Mesenchymal stem cell (in vitro differentiated cells and primary cell): ENCODE measurements at regions not wholly inside any gene's neighbourhood (a gene's known extent, or its start where the extent isn't known, plus 50 kb on each side); places are given as distances from the start of the nearest gene placed in this dataset.

ENCODE experiments used
- DNase-seq: peaks from one replicate; pipeline ENCODE4 v3.0.0-alpha.2; 2013
- H2AFZ ChIP-seq: one replicate; pipeline ENCODE4 v1.6.1; 2013; ENCODE audit warnings: low read depth, mild to moderate bottlenecking, control low read depth, inconsistent platforms, low read length, moderate library complexity
- H2AK5ac ChIP-seq: 2 replicates; pipeline ENCODE4 v1.6.1; 2013; ENCODE audit warnings: low read length, moderate library complexity, mild to moderate bottlenecking, inconsistent platforms; ENCODE audit not compliant: severe bottlenecking
- H2BK120ac ChIP-seq: one replicate; pipeline ENCODE4 v1.6.1; 2013; ENCODE audit warnings: low read depth, mild to moderate bottlenecking, inconsistent platforms, low read length, moderate library complexity
- H2BK12ac ChIP-seq, 2 experiments: one replicate each; pipeline ENCODE4 v1.6.1; 2013; ENCODE audit warnings: inconsistent platforms in 2 of 2, low read length in 2 of 2, mild to moderate bottlenecking in 2 of 2, moderate library complexity in 2 of 2, control low read depth in 1 of 2
- H2BK15ac ChIP-seq: one replicate; pipeline ENCODE4 v1.6.1; 2013; ENCODE audit warnings: mild to moderate bottlenecking, low read depth, inconsistent platforms; ENCODE audit not compliant: poor library complexity, severe bottlenecking
- H2BK5ac ChIP-seq: 2 replicates; pipeline ENCODE4 v1.6.1; 2013; ENCODE audit warnings: low read depth, mild to moderate bottlenecking, low read length, control low read depth, inconsistent platforms; ENCODE audit not compliant: poor library complexity, severe bottlenecking
- H3K14ac ChIP-seq, 2 experiments: one replicate each; pipeline ENCODE4 v1.6.1; 2013; ENCODE audit warnings: inconsistent platforms in 2 of 2, low read length in 2 of 2, control low read depth in 1 of 2, mild to moderate bottlenecking in 1 of 2, moderate library complexity in 1 of 2
- H3K18ac ChIP-seq, 2 experiments: one replicate each; pipeline ENCODE4 v1.6.1; 2013; ENCODE audit warnings: inconsistent platforms in 2 of 2, low read length in 2 of 2, control low read depth in 1 of 2, low read depth in 1 of 2, mild to moderate bottlenecking in 1 of 2
- H3K23ac ChIP-seq, 2 experiments: one replicate each; pipeline ENCODE4 v1.6.1; 2013; ENCODE audit warnings: inconsistent platforms in 2 of 2, low read length in 2 of 2, mild to moderate bottlenecking in 2 of 2, moderate library complexity in 2 of 2, control low read depth in 1 of 2
- H3K27ac ChIP-seq: 2 replicates; pipeline ENCODE4 v1.5.1; 2013; ENCODE audit warnings: mild to moderate bottlenecking, moderate library complexity, low read length, control low read depth, inconsistent platforms; ENCODE audit not compliant: poor library complexity, severe bottlenecking
- H3K27me3 ChIP-seq, 2 experiments: 2 replicates each; pipeline versions ENCODE4 v1.6.1 to v1.7.0; 2013; ENCODE audit warnings: low read length in 2 of 2, mild to moderate bottlenecking in 2 of 2, moderate library complexity in 2 of 2, control low read depth in 1 of 2, inconsistent platforms in 1 of 2; ENCODE audit not compliant: control insufficient read depth in 1 of 2, insufficient read depth in 1 of 2
- H3K36me3 ChIP-seq, 2 experiments: 2 replicates each; pipeline versions ENCODE4 v1.6.1 to v1.7.0; 2013; ENCODE audit warnings: low read length in 2 of 2, control low read depth in 1 of 2, inconsistent platforms in 1 of 2, low read depth in 1 of 2, mild to moderate bottlenecking in 1 of 2; ENCODE audit not compliant: insufficient read depth in 2 of 2, control insufficient read depth in 1 of 2
- H3K4ac ChIP-seq, 2 experiments: one replicate each; pipeline ENCODE4 v1.6.1; 2013; ENCODE audit warnings: inconsistent platforms in 2 of 2, low read length in 2 of 2, mild to moderate bottlenecking in 2 of 2, moderate library complexity in 2 of 2, control low read depth in 1 of 2, low read depth in 1 of 2
- H3K4me1 ChIP-seq: 2 replicates; pipeline ENCODE4 v1.6.1; 2013; ENCODE audit warnings: low read depth, low read length, control low read depth; ENCODE audit not compliant: control insufficient read depth, insufficient read depth
- H3K4me2 ChIP-seq: 2 replicates; pipeline ENCODE4 v1.6.1; 2013; ENCODE audit warnings: low read length, mild to moderate bottlenecking, inconsistent platforms; ENCODE audit not compliant: poor library complexity, severe bottlenecking
- H3K4me3 ChIP-seq, 2 experiments: 2 replicates each; pipeline versions ENCODE4 v1.5.1 to v1.7.0; 2013; ENCODE audit warnings: low read length in 2 of 2, mild to moderate bottlenecking in 2 of 2, control low read depth in 1 of 2, low read depth in 1 of 2; ENCODE audit not compliant: insufficient read depth in 1 of 2
- H3K79me1 ChIP-seq: replicated peaks from 2 replicates; pipeline ENCODE4 v1.6.1; 2013; ENCODE audit warnings: mild to moderate bottlenecking, control low read depth, low read length, inconsistent platforms; ENCODE audit not compliant: poor library complexity, severe bottlenecking
- H3K9ac ChIP-seq: 2 replicates; pipeline ENCODE4 v1.7.0; 2013; ENCODE audit warnings: mild to moderate bottlenecking, low read length, moderate library complexity
- H3K9me3 ChIP-seq: 2 replicates; pipeline ENCODE4 v1.7.0; 2013; ENCODE audit warnings: mild to moderate bottlenecking, low read length; ENCODE audit not compliant: control insufficient read depth
- H4K8ac ChIP-seq: one replicate; pipeline ENCODE4 v1.6.1; 2013; ENCODE audit warnings: inconsistent platforms, mild to moderate bottlenecking, low read length, moderate library complexity
- H4K91ac ChIP-seq: one replicate; pipeline ENCODE4 v1.6.1; 2013; ENCODE audit warnings: mild to moderate bottlenecking, low read length, inconsistent platforms
- WGBS: methylation state at CpG from one replicate; pipeline ENCODE4 v1.1.7; 2013; ENCODE audit warnings: mixed read lengths; 5-methylcytosine and 5-hydroxymethylcytosine counted together

- Histone ChIP-seq H3K4me1 (no peaks in the 10 kb centered on the region), H3K27me3 (peaks cover 0 to 24% of the 10 kb centered on the region in 2 experiments)
These were observed 218.6 kb downstream of the HRH4 start for GRCh38 chr18:24679062-24679461.

GRCh38 chr18:24683925-24684324 is 223.5 kb downstream of the HRH4 start:
- Histone ChIP-seq H3K36me3 (no peaks in the 10 kb centered on the region), H4K8ac (no peak overlapping the region), H3K9ac (no peak overlapping the region), H2BK120ac (no peak overlapping the region), H2BK15ac (no peak overlapping the region), H3K4ac (no peak overlapping the region), H2BK5ac (no peak overlapping the region), H4K91ac (no peak overlapping the region), H3K27me3 (peaks cover 0 to 7% of the 10 kb centered on the region in 2 experiments), H3K27ac (no peak overlapping the region), H3K4me2 (no peak overlapping the region), H3K14ac (no peak overlapping the region), H2AFZ (no peak overlapping the region), H2BK12ac (no peak overlapping the region), H3K4me3 (no peak overlapping the region), H3K23ac (no peak overlapping the region), H3K4me1 (no peaks in the 10 kb centered on the region), H3K9me3 (no peaks in the 10 kb centered on the region), H3K79me1 (no peaks in the 10 kb centered on the region), H3K18ac (no peak overlapping the region), H2AK5ac (no peak overlapping the region)
- WGBS, result no CpG with 5 or more reads among the region's 1 CpG
- DNase-seq, result no peak

More at GRCh38 chr18:24679062-24679461, 218.6 kb downstream of the HRH4 start:
- H3K4ac ChIP-seq, result no peak overlapping the region
- H3K18ac ChIP-seq, result no peak overlapping the region
- no peaks in the 10 kb centered on the region for H3K79me1 ChIP-seq
- H4K91ac ChIP-seq, result no peak overlapping the region
- H2BK15ac ChIP-seq, result no peak overlapping the region
- no peaks in the 10 kb centered on the region for H3K9me3 ChIP-seq
- H2AFZ ChIP-seq, result no peak overlapping the region
- H2BK5ac ChIP-seq, result no peak overlapping the region
- DNase-seq, result no peak
- no peak overlapping the region for H3K27ac ChIP-seq
- H3K36me3 ChIP-seq, result no peaks in the 10 kb centered on the region
- H4K8ac ChIP-seq, result no peak overlapping the region
- H3K14ac ChIP-seq, result no peak overlapping the region
- no peak overlapping the region for H3K4me2 ChIP-seq
- H3K23ac ChIP-seq, result no peak overlapping the region
- no peak overlapping the region for H3K4me3 ChIP-seq
- H2BK120ac ChIP-seq, result no peak overlapping the region
- no peak overlapping the region for H2AK5ac ChIP-seq
- WGBS, result 77% methylated on average over 4 of the region's 4 CpGs
- no peak overlapping the region for H3K9ac ChIP-seq
- H2BK12ac ChIP-seq, result no peak overlapping the region

- WGBS, result 84% methylated on average over 5 of the region's 5 CpGs
These were observed 225.0 kb downstream of the HRH4 start for GRCh38 chr18:24685254-24685959.

GRCh38 chr18:24695168-24695567 is 234.7 kb downstream of the HRH4 start:
- H3K18ac ChIP-seq, result no peak overlapping the region

More at GRCh38 chr18:24685254-24685959, 225.0 kb downstream of the HRH4 start:
- Histone ChIP-seq H3K36me3 (no peaks in the 10 kb centered on the region), H2BK120ac (no peak overlapping the region), H4K91ac (no peak overlapping the region), H2BK5ac (no peak overlapping the region), H3K4ac (no peak overlapping the region), H3K4me1 (no peaks in the 10 kb centered on the region), H2AFZ (no peak overlapping the region), H3K27me3 (peaks cover 0 to 4% of the 10 kb centered on the region in 2 experiments), H3K4me3 (no peak overlapping the region), H3K4me2 (no peak overlapping the region), H4K8ac (no peak overlapping the region), H3K14ac (no peak overlapping the region), H3K27ac (no peak overlapping the region), H3K23ac (no peak overlapping the region), H3K18ac (no peak overlapping the region), H3K9ac (no peak overlapping the region), H3K79me1 (no peaks in the 10 kb centered on the region), H2AK5ac (no peak overlapping the region), H3K9me3 (no peaks in the 10 kb centered on the region), H2BK15ac (no peak overlapping the region), H2BK12ac (no peak overlapping the region)
- no peak for DNase-seq

More at GRCh38 chr18:24695168-24695567, 234.7 kb downstream of the HRH4 start:
- DNase-seq, result no peak
- H3K23ac ChIP-seq, result no peak overlapping the region
- H3K4me2 ChIP-seq, result no peak overlapping the region
- no peak overlapping the region for H3K27ac ChIP-seq
- H3K4me1 ChIP-seq, result no peaks in the 10 kb centered on the region
- H3K14ac ChIP-seq, result no peak overlapping the region
- H3K27me3 ChIP-seq, result peaks cover 5 to 10% of the 10 kb centered on the region in 2 experiments
- no peak overlapping the region for H2BK120ac ChIP-seq
- H3K4ac ChIP-seq, result no peak overlapping the region
- no peaks in the 10 kb centered on the region for H3K79me1 ChIP-seq
- H4K8ac ChIP-seq, result no peak overlapping the region
- H2BK15ac ChIP-seq, result no peak overlapping the region
- H2AFZ ChIP-seq, result no peak overlapping the region
- no peak overlapping the region for H2AK5ac ChIP-seq
- no peaks in the 10 kb centered on the region for H3K36me3 ChIP-seq
- H2BK12ac ChIP-seq, result no peak overlapping the region
- no peaks in the 10 kb centered on the region for H3K9me3 ChIP-seq
- WGBS, result 62% methylated on average over 2 of the region's 3 CpGs
- no peak overlapping the region for H2BK5ac ChIP-seq
- no peak overlapping the region for H4K91ac ChIP-seq
- H3K9ac ChIP-seq, result no peak overlapping the region
- H3K4me3 ChIP-seq, result no peak overlapping the region
